Activated T-helper 1 cell treated with anti-CD3 and anti-CD28 coated beads, Interleukin-12 subunit alpha, Interleukin-12 subunit beta, Interleukin-2, Interleukin-4 antibody, amounts not matched to agents 30 ng/mL and 10 ng/mL and 1 ng/mL, durations not matched to agents 14 hours and 24 hours and 36 hours (primary cell): ENCODE measurements at regions not wholly inside any gene's neighbourhood (a gene's known extent, or its start where the extent isn't known, plus 50 kb on each side); places are given as distances from the start of the nearest gene placed in this dataset.

Experiments
- DNase-seq: peaks from one replicate; pipeline ENCODE4 v3.0.0; 2021; ENCODE audit warnings: low spot score
- H3K27ac Mint-ChIP-seq: one replicate; pipeline ENCODE4 v1.8.0; 2021; ENCODE audit warnings: mild to moderate bottlenecking, mixed read lengths
- H3K27me3 Mint-ChIP-seq: one replicate; pipeline ENCODE4 v1.8.0; 2022; ENCODE audit warnings: mild to moderate bottlenecking, moderate library complexity, mixed read lengths; ENCODE audit not compliant: insufficient read depth
- H3K36me3 Mint-ChIP-seq: one replicate; pipeline ENCODE4 v1.8.0; 2021; ENCODE audit warnings: low read depth, mixed read lengths
- H3K4me1 Mint-ChIP-seq: one replicate; pipeline ENCODE4 v1.8.0; 2021; ENCODE audit warnings: low read depth, mixed read lengths
- H3K4me3 Mint-ChIP-seq: one replicate; pipeline ENCODE4 v1.8.0; 2021; ENCODE audit warnings: mild to moderate bottlenecking, moderate library complexity, mixed read lengths
- H3K9me3 Mint-ChIP-seq: one replicate; pipeline ENCODE4 v1.8.0; 2021; ENCODE audit warnings: mixed read lengths
- intact Hi-C: fragments of 100-400 bp; cut with micrococcal nuclease; formaldehyde crosslinking; loops from one replicate; pipeline ENCODE4 v1.15.1; 2024

DNA sequence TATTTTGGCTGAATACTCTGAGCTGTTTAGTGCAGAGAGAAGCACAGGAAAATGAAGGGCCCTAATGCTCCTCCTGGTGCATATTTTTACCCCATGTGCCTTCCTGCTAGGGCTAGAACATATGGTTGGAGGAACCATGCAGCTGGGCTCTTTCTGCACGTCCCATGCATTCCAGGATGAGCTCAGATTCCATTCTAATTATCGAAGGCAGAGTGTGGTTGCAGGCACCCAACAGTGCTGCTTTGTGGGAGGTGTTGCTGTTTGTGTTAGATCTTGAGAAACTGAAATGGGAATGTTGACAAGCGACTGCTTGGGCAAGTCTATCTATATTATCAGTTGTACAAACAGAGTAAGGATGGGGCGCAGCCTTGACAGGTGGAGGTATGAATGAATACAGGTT is 419.5 kb downstream of the DHX35 start:
- Mint-ChIP-seq H3K36me3 (no peaks in the 10 kb centered on the region), H3K9me3 (no peaks in the 10 kb centered on the region), H3K4me3 (no peak overlapping the region), H3K27me3 (no peaks in the 10 kb centered on the region), H3K27ac (no peak overlapping the region), H3K4me1 (no peaks in the 10 kb centered on the region)
- no peak for DNase-seq
- intact Hi-C loops: no loop called here

DNA sequence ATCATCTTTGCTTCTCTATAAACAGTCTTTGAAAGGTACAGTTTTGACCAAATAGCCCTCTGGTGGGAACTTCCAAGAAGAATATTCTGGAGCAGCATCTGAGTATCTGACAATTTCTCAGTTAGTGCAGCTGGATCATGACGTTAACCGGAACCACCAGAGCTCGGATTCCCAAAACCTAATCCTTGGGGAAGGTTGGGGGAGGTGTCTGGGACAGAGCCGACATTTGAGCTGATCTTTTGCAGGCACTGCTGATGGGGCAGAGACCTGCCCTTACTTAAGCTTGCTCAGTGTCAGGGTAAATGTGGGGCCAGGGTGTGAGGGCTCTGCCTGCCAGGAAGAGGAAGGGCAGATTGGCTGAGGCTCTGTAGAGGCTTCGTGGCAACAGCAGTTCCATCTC is 416.6 kb downstream of the DHX35 start:
- Mint-ChIP-seq H3K4me1 (no peaks in the 10 kb centered on the region), H3K27ac (no peak overlapping the region), H3K4me3 (no peak overlapping the region), H3K9me3 (no peaks in the 10 kb centered on the region), H3K36me3 (no peaks in the 10 kb centered on the region), H3K27me3 (no peaks in the 10 kb centered on the region)
- DNase-seq: no peak
- intact Hi-C loops: no loop called here

DNA sequence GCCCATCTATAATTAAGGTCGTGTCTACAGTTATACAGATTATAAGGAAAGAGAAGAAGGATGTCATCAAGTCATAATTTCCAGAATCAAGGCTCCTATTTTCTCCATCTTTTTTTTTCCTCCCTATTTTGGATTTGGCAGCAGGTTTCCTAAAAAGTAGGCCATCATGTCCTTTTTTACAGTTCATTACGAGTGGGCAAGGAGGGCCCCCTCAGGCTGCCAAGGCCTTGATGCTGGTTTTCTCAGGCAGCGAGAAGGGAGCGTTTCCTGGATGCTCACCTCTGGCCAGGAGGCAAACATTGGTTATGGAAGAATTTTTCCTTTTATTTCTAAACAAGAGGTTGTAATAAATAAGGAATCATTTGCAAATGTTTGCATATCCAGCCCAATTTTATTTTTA is 414.6 kb downstream of the DHX35 start:
- H3K4me3 Mint-ChIP-seq: no peak overlapping the region

GRCh38 chr20:39364320-39364719 is 402.2 kb downstream of the DHX35 start:
- Mint-ChIP-seq H3K27ac (no peak overlapping the region), H3K4me3 (no peak overlapping the region), H3K4me1 (no peaks in the 10 kb centered on the region), H3K36me3 (no peaks in the 10 kb centered on the region), H3K9me3 (no peaks in the 10 kb centered on the region), H3K27me3 (no peaks in the 10 kb centered on the region)
- DNase-seq: no peak
- intact Hi-C loops: no loop called here

More for the DNA sequence above, 414.6 kb downstream of the DHX35 start:
- Mint-ChIP-seq H3K27me3 (no peaks in the 10 kb centered on the region), H3K27ac (no peak overlapping the region), H3K9me3 (no peaks in the 10 kb centered on the region), H3K36me3 (no peaks in the 10 kb centered on the region), H3K4me1 (no peaks in the 10 kb centered on the region)
- no peak for DNase-seq
- intact Hi-C loops: no loop called here

DNA sequence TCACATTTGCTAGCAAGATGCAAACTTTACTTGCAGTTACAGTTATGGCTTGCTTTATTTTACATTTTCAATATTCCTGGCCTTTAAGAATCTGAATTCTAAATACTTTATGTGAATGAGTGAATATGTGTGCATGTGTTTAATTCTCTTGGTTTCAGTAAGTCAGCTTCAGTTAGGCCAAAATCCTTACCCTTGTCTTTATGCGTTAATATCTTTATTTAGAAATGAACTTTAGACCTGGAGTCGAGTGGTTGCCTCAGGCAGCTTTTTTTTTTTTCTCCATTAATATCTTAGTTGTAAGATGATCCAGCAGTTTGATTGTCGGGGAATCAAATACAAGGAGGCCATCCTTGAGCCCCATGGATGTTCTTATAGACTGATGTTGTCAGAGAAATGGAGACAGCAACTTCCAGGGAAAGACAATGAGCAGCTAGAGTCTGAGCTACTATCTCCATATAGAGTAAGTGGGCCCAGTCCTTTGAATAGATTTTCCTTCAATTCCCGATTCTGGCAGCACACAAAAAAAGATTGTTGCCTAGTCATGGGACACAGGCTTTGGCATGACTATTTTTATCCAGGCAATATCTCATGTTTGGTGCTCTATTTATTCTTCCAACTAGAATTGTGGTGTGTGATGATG is 398.0 kb downstream of the DHX35 start:
- H3K36me3 Mint-ChIP-seq: no peaks in the 10 kb centered on the region
- intact Hi-C loops: no loop called here
- no peaks in the 10 kb centered on the region for H3K27me3 Mint-ChIP-seq
- H3K9me3 Mint-ChIP-seq: no peaks in the 10 kb centered on the region
- no peak for DNase-seq
- H3K4me3 Mint-ChIP-seq: no peak overlapping the region
- H3K27ac Mint-ChIP-seq: no peak overlapping the region
- no peaks in the 10 kb centered on the region for H3K4me1 Mint-ChIP-seq

DNA sequence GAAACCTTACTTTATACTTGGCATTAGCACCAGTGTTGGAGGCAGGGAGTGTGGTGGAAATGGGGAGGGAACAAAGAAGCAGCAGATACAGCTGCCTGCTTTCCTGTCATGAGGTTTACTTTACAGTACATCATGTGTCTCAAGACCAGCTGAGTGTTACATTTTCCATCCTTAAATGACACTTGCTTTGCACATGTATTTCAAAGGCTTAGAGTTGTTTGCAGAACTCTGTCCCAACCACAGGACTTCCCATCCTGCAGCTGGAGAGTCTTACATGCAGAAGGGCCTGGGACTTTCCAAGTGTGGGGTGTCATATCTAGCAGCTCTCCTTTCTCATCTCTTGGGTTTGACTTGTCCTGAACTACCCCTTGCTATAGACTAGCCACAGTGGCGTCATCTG is 395.9 kb downstream of the DHX35 start:
- no peaks in the 10 kb centered on the region for H3K27me3 Mint-ChIP-seq
- no peaks in the 10 kb centered on the region for H3K36me3 Mint-ChIP-seq
- H3K4me1 Mint-ChIP-seq: no peaks in the 10 kb centered on the region
- no peak for DNase-seq
- no peak overlapping the region for H3K4me3 Mint-ChIP-seq
- no peaks in the 10 kb centered on the region for H3K9me3 Mint-ChIP-seq
- no peak overlapping the region for H3K27ac Mint-ChIP-seq
- intact Hi-C loops: no loop called here

DNA sequence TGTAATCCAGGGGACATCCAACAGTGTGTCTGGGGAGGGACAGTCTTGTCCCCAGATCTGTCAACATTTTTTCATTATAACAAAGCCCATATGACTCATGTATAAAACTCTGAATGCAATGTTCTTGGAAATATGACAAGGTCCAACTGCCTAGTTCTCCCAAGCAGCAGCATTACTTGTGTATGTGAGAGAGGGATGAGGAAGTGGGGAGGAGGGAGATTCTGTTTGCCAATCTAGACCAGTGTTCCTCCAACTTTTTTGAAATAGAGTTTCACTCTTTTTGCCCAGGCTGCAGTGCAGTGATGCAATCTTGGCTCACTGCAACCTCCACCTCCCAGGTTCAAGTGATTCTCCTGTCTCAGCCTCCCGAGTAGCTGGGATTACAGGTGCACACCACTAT is 394.8 kb downstream of the DHX35 start:
- intact Hi-C loops: no loop called here
- H3K27me3 Mint-ChIP-seq: no peaks in the 10 kb centered on the region

DNA sequence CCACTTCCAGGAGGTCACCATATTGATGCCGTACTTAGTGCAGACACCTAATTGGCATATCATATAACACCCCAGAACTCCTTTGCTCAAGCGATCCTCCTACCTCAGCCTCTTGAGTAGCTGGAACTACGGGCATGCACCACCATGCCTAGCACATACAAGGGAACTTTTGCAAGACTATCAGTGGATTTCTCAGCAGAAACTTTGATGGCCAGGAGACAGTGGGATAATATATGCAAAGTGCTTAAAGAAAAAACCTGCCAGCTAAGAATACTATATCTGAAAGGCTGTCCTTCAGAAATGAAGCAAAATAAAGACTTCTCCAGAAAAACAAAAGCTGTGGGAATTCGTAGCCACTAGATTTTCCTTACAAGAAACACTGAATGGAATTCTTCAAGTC is 387.1 kb downstream of the DHX35 start:
- Mint-ChIP-seq H3K4me3 (no peak overlapping the region), H3K36me3 (no peaks in the 10 kb centered on the region), H3K4me1 (no peaks in the 10 kb centered on the region), H3K27ac (no peak overlapping the region), H3K9me3 (peaks cover 20% of the 10 kb centered on the region), H3K27me3 (no peaks in the 10 kb centered on the region)
- intact Hi-C loops: no loop called here
- DNase-seq: no peak

More for the DNA sequence above, 394.8 kb downstream of the DHX35 start:
- Mint-ChIP-seq H3K27ac (no peak overlapping the region), H3K36me3 (no peaks in the 10 kb centered on the region), H3K9me3 (no peaks in the 10 kb centered on the region), H3K4me1 (no peaks in the 10 kb centered on the region), H3K4me3 (no peak overlapping the region)
- no peak for DNase-seq

- Mint-ChIP-seq H3K36me3 (no peaks in the 10 kb centered on the region), H3K27me3 (no peaks in the 10 kb centered on the region), H3K9me3 (peaks cover 20% of the 10 kb centered on the region), H3K4me1 (no peaks in the 10 kb centered on the region), H3K27ac (no peak overlapping the region), H3K4me3 (no peak overlapping the region)
- DNase-seq: no peak
- intact Hi-C loops: no loop called here
Measured at GRCh38 chr20:39347626-39348025, 385.5 kb downstream of the DHX35 start.

DNA sequence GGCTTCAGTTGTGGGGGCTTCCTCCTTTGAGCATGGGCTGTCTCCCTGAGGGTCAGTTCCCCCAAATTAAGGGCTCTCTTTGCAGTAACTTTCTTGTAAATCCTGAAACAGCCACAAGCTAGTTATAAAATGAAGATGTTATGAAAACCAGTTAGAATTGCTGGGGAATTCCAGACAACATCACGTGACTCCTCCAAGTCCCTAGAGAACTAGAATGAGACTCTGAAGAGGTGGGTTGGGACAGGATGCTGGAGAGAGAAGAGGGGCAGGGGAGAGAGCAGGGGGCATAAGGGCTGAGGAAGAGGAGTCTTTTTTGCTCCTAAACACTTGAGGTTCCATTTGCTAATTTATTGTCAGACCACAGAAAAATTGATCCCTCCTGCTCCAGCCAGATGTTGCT is 380.3 kb downstream of the DHX35 start:
- DNase-seq: no peak
- H3K27ac Mint-ChIP-seq: no peak overlapping the region
- H3K36me3 Mint-ChIP-seq: no peaks in the 10 kb centered on the region
- H3K4me1 Mint-ChIP-seq: no peaks in the 10 kb centered on the region
- intact Hi-C loops: no loop called here
- H3K9me3 Mint-ChIP-seq: peaks cover 4% of the 10 kb centered on the region
- H3K27me3 Mint-ChIP-seq: no peaks in the 10 kb centered on the region
- H3K4me3 Mint-ChIP-seq: no peak overlapping the region

DNA sequence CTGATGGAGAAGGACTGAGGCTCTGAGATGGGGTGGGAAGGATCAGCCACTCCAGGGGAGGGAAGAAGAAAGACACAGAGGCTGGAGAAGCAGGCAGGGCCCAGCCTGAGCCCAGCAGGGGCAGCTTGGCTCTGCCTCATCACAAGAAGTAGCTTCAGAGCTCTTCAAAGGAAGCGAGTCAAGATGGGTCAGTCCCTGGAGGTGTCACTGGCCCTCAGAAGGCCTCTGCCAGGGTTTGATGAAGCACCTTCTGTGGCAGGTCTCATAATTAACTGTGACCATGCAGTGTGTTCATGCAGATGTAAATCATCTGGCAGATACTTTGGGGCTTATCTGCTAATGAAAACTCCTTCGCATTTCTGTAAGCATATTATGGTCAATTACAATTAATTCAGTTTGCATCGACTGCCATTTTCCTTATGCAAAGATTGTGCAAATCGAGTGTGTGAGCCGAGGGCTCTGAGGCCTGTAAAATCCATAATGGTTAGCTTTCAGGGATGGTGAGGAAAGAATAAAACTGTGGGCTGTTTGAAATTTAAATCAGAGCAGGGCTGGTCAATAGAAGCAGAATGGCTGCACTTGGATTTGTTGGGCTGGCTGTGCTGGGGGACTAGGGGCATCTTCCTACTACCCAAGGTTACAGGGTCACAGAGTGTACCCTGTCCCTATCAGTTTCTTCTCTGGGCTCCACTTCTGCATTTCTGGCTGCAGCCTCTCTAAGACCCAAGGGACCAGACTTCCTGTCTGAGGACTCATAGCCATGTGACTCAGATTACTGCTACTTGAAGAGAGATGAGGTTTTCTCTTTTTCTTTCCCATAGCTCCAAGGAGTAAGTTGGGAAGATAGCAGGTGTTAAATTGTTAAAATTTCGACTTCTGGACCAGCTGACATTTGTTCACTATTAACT is 376.6 kb downstream of the DHX35 start:
- H3K4me1 Mint-ChIP-seq: no peaks in the 10 kb centered on the region
- H3K4me3 Mint-ChIP-seq: no peak overlapping the region
- H3K36me3 Mint-ChIP-seq: no peaks in the 10 kb centered on the region
- DNase-seq: no peak
- H3K27me3 Mint-ChIP-seq: no peaks in the 10 kb centered on the region
- no peak overlapping the region for H3K27ac Mint-ChIP-seq
- intact Hi-C loops: no loop called here
- H3K9me3 Mint-ChIP-seq: peaks cover 4% of the 10 kb centered on the region

DNA sequence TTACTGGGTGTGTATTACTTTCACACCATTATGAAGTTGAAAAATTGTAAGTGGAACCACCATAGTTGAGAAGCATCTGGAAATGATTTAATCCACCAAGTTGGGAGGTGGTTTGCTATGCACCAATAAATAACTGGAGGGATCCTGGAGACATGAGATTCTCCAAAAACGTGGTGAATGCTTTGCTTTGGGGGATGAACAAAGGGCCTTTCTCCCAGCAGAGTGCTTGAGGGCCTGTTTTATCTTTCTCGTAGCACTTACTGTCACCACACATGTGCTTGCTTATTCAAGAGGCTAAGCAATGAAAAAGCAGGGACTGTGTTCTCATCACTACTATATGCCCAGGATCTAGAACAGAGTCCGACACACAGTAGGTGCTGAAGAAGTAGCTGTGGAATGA is 371.1 kb downstream of the DHX35 start:
- Mint-ChIP-seq H3K9me3 (no peaks in the 10 kb centered on the region), H3K4me3 (no peak overlapping the region), H3K36me3 (no peaks in the 10 kb centered on the region), H3K27me3 (peaks cover 2% of the 10 kb centered on the region), H3K4me1 (no peaks in the 10 kb centered on the region), H3K27ac (no peak overlapping the region)
- DNase-seq: no peak
- intact Hi-C loops: no loop called here

DNA sequence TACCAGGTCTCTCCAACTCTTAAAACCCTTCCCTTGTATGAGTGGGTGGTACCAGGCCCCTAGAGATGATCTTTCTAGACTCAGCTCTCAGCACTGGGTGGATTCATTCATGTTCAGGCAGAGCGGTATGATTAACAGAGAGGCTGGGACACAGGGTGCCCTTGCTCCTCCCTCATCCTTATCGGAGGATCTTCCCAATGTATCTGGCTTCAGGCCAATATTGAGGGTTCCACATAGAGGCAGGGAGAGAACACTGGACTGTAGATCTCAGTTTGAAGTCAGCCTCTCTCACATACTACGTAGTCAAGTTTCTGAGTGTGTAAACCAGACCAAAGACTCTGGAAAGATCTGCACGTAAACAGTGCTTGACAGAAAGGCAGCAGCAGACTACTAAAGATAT is 366.2 kb downstream of the DHX35 start:
- peaks cover 6% of the 10 kb centered on the region for H3K27me3 Mint-ChIP-seq
- H3K9me3 Mint-ChIP-seq: no peaks in the 10 kb centered on the region
- H3K4me3 Mint-ChIP-seq: no peak overlapping the region
- intact Hi-C loops: no loop called here
- no peaks in the 10 kb centered on the region for H3K4me1 Mint-ChIP-seq
- DNase-seq: no peak
- no peak overlapping the region for H3K27ac Mint-ChIP-seq
- H3K36me3 Mint-ChIP-seq: no peaks in the 10 kb centered on the region
